SU-DHL-6 (cell line): ENCODE measurements at regions not wholly inside any gene's neighbourhood (a gene's known extent, or its start where the extent isn't known, plus 50 kb on each side); places are given as distances from the start of the nearest gene placed in this dataset.

ENCODE experiments used
- H2AFZ ChIP-seq: fragments of 200-600 bp; sonication (generic); 2 replicates; pipeline ENCODE4 v1.6.1; 2014; ENCODE audit warnings: low read depth, mild to moderate bottlenecking, moderate library complexity, mixed read lengths, antibody characterized with exemption, low read length; ENCODE audit not compliant: severe bottlenecking
- H3F3A ChIP-seq: fragments of 200-600 bp; shearing (Covaris generic); 2 replicates; pipeline ENCODE4 v1.6.0; 2016; ENCODE audit warnings: antibody characterized with exemption, mild to moderate bottlenecking; ENCODE audit not compliant: insufficient read depth
- H3K27ac ChIP-seq: fragments of 200-600 bp; sonication (generic); 2 replicates; pipeline ENCODE4 v1.5.1; 2016; ENCODE audit warnings: low read depth, mild to moderate bottlenecking, low read length, moderate library complexity, mixed read lengths
- H3K27me3 ChIP-seq: fragments of 200-600 bp; sonication (generic), shearing (Covaris generic); 2 replicates; pipeline ENCODE4 v1.6.0; 2014; ENCODE audit warnings: mild to moderate bottlenecking, low read length
- H3K36me3 ChIP-seq: fragments of 200-600 bp; sonication (generic); 2 replicates; pipeline ENCODE4 v1.6.1; 2014; ENCODE audit warnings: mild to moderate bottlenecking, low read length, mixed read lengths
- H3K4me2 ChIP-seq: fragments of 300-600, 200-600 bp; shearing (Covaris generic), sonication (generic); 2 replicates; pipeline ENCODE4 v1.6.0; 2014; ENCODE audit warnings: low read length, low read depth, mild to moderate bottlenecking; ENCODE audit not compliant: poor library complexity, severe bottlenecking
- H3K4me3 ChIP-seq: fragments of 200-600 bp; sonication (generic); 2 replicates; pipeline ENCODE4 v1.5.1; 2014; ENCODE audit warnings: antibody characterized with exemption, low read length, mild to moderate bottlenecking, mixed read lengths; ENCODE audit not compliant: insufficient read depth, poor library complexity, severe bottlenecking
- H3K79me2 ChIP-seq: fragments of 200-600 bp; sonication (generic); 2 replicates; pipeline ENCODE4 v1.6.1; 2014; ENCODE audit warnings: mild to moderate bottlenecking, low read length, moderate library complexity; ENCODE audit not compliant: insufficient read depth
- H3K9ac ChIP-seq: fragments of 200-600 bp; sonication (generic); 2 replicates; pipeline ENCODE4 v1.7.0; 2014; ENCODE audit warnings: mild to moderate bottlenecking, low read length
- H3K9me2 ChIP-seq: fragments of 200-600 bp; sonication (generic); replicated peaks from 2 replicates; pipeline ENCODE4 v1.6.1; 2014; ENCODE audit warnings: low read length; ENCODE audit not compliant: insufficient read depth
- H3K9me3 ChIP-seq: fragments of 200-600 bp; sonication (generic); 2 replicates; pipeline ENCODE4 v1.6.1; 2014; ENCODE audit warnings: low read length, mixed read lengths; ENCODE audit not compliant: insufficient read depth
- H4K20me1 ChIP-seq: fragments of 200-600 bp; sonication (generic); 2 replicates; pipeline ENCODE4 v1.6.1; 2014; ENCODE audit warnings: low read depth, mild to moderate bottlenecking, antibody characterized with exemption, low read length, moderate library complexity, mixed read lengths
- EZH2phosphoT487 ChIP-seq: fragments of 200-600 bp; sonication (generic), shearing (Covaris generic); conservative IDR thresholded peaks from 2 replicates; pipeline ENCODE4 v1.6.1; 2018; ENCODE audit warnings: mild to moderate bottlenecking, antibody characterized with exemption, low read length, moderate library complexity, mixed read lengths
- TF ChIP-seq, protein P1 (sequence below): fragments of 200-600 bp; sonication (generic); IDR thresholded peaks from one replicate; pipeline ENCODE4 v1.5.1; 2017; ENCODE audit warnings: antibody characterized with exemption, mild to moderate bottlenecking, low read length, moderate library complexity; ENCODE audit not compliant: insufficient read depth, poor library complexity, severe bottlenecking

DNA sequence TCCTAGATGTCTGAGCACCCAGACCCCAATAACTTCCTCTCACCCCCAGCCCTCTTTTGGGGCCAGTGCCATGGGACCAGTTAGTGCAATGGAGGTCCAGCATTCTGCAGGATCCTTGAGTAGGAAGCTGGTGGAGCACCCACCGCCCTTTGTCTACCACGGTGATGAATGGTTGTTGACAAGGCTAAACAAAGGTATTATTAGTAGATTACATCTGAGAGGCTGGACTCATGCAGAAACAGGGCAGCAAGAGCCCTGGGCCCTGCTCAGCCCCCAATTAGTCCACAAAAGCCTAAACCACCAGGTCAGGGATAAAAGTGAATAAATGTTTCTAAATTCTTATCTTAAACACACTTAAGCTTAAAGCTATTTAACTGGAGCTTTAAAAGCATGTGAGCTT is 196.5 kb upstream of the TSHZ3 start:
- Histone ChIP-seq H3K79me2 (no peaks in the 10 kb centered on the region), H3K27me3 (no peaks in the 10 kb centered on the region), H3K9ac (no peak overlapping the region), H3F3A (no peaks in the 10 kb centered on the region), H3K27ac (no peak overlapping the region), H3K36me3 (no peaks in the 10 kb centered on the region), H4K20me1 (no peaks in the 10 kb centered on the region), H3K9me3 (no peaks in the 10 kb centered on the region), H2AFZ (no peak overlapping the region), H3K4me3 (no peak overlapping the region), H3K9me2 (no peaks in the 10 kb centered on the region), H3K4me2 (no peak overlapping the region)
- TF ChIP-seq EZH2phosphoT487, result no peak
- TF ChIP-seq, protein P1, sequence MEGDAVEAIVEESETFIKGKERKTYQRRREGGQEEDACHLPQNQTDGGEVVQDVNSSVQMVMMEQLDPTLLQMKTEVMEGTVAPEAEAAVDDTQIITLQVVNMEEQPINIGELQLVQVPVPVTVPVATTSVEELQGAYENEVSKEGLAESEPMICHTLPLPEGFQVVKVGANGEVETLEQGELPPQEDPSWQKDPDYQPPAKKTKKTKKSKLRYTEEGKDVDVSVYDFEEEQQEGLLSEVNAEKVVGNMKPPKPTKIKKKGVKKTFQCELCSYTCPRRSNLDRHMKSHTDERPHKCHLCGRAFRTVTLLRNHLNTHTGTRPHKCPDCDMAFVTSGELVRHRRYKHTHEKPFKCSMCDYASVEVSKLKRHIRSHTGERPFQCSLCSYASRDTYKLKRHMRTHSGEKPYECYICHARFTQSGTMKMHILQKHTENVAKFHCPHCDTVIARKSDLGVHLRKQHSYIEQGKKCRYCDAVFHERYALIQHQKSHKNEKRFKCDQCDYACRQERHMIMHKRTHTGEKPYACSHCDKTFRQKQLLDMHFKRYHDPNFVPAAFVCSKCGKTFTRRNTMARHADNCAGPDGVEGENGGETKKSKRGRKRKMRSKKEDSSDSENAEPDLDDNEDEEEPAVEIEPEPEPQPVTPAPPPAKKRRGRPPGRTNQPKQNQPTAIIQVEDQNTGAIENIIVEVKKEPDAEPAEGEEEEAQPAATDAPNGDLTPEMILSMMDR, result no peak

DNA sequence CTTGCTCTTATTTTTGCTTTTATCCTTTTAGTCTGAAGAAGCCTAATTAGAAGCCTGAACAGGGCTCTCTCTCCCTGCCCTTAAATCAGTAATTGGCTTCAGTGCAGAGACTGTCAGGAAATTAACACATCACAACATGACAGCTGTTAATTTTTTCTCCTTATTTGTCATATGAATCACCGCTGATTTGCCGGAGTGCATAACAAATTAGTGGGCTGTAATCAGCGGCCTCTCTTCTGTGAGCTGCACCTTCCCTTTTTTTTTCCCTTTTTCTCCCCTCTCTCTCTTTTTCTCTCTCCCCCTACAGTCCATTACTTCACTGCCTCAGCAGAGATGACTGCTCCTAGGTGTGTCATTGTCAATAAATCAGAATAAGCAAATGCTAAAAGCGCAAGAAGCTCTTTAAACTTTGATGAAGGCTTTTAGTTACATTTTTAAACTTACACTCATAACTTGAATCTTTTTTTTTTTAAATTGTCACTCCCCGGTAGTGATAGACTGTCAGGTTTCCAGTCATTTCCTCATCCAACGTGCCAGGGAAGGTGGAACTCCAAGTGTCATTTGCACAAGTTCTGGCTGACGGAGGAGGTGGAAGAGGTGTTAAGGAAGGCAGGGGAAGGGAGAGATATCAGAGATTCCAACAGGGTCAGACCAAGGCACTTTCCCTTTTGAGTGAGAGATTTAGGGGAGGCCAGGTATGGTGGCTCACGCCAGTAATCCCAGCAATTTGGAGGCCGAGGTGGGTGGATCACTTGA is 197.1 kb upstream of the TSHZ3 start:
- H3K4me3 ChIP-seq, result no peak overlapping the region
- H3K79me2 ChIP-seq, result no peaks in the 10 kb centered on the region
- no peak overlapping the region for H3K27ac ChIP-seq
- H3K9ac ChIP-seq, result no peak overlapping the region
- TF ChIP-seq, protein P1, result no peak
- no peaks in the 10 kb centered on the region for H4K20me1 ChIP-seq
- no peak overlapping the region for H2AFZ ChIP-seq
- H3K27me3 ChIP-seq, result no peaks in the 10 kb centered on the region
- H3F3A ChIP-seq, result no peaks in the 10 kb centered on the region
- H3K4me2 ChIP-seq, result no peak overlapping the region
- H3K36me3 ChIP-seq, result no peaks in the 10 kb centered on the region
- H3K9me3 ChIP-seq, result no peaks in the 10 kb centered on the region
- no peaks in the 10 kb centered on the region for H3K9me2 ChIP-seq

DNA sequence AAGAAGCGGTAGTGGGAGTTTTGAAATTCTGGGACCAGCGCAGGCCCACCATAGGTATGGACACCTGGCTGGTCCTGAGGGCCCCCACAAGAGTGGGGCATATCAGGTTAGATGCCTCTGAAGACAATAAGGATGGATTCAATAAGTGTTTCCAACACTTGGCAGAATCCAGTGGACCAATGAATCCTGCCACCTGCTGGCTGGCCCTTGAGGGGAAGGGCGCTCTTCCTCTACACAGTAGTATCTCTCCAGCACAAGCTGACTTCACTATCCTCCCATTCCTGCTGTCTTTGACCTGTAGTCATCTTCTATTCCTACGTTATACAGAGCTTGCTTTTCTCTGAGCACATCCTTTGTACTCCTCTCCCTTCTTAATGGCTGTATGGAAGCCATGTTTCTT is 199.7 kb upstream of the TSHZ3 start:
- Histone ChIP-seq H3K9ac (no peak overlapping the region), H3K27me3 (no peaks in the 10 kb centered on the region), H3K27ac (no peak overlapping the region), H3K4me2 (no peak overlapping the region), H2AFZ (no peak overlapping the region), H3K79me2 (no peaks in the 10 kb centered on the region), H3F3A (no peaks in the 10 kb centered on the region), H3K9me3 (no peaks in the 10 kb centered on the region), H3K4me3 (no peak overlapping the region), H3K9me2 (no peaks in the 10 kb centered on the region), H3K36me3 (no peaks in the 10 kb centered on the region), H4K20me1 (no peaks in the 10 kb centered on the region)
- TF ChIP-seq, protein P1, result no peak
- TF ChIP-seq EZH2phosphoT487, result no peak
